Hematopoietic multipotent progenitor cell treated with erythropoietin and hydrocortisone succinate and interleukin-3 and kit ligand, for 8 days (in vitro differentiated cells): ENCODE measurements at regions not wholly inside any gene's neighbourhood (a gene's known extent, or its start where the extent isn't known, plus 50 kb on each side); places are given as distances from the start of the nearest gene placed in this dataset.
"Not testable (repeated sequence)": the region's sequence is repeated elsewhere in the genome, so short reads cannot be mapped to it uniquely, and the experiment has no call there.

Experiments
- DNase-seq: peaks from one replicate; pipeline ENCODE4 v3.0.0-alpha.2; 2015

DNA sequence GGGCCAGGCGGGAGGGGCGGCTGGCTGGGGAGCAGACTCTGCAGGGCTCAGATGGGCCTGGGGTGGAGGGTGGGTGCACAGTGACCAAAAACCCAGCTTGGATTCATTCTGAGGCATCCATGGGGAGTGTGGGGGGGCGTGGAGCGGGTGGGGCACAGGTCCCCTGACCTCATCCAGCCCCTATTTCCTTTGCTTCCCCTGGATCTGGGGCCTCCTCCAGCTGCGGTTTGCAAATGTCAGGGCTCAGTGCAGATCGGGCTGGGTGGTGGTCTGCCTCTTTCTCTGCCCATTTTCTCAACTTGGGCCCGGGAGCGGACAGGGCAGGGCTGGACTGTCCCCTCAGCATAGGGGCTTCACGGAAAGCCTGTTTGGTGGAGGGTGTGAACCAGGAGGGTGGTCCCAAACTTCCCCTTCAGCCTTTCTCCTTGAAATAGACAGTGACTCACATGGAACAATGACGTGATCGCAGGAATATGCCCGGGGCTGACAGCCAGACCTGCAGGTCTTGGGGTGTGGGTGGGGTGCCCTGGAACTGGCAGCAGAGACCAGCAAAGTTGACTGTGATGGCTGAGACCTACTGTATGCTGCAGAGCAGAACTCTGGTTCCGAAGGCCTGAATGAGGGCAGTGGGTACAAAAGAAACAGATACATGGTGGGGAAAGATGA lies 72.9 kb upstream of the PODXL start:
- DNase-seq: no peak

DNA sequence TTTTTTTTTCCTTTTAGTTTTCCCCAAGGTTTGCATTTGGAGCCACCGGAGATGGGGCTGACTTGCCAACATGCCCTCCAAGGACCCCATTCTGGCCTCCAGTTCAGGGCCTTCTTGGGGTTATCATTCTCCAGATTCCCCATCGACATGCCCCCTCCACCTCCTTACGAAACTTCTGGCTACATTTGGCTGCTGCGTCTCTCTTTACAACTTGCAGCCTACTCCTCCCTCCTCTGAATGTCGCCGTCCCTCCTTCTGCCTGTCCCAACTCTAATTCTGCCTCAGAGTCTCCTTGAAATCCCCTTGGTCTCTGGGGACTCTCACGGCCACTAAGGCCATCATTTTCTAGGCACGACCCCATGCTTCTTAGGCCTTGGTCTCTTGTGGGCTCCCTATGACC lies 72.2 kb upstream of the PODXL start:
- DNase-seq: no peak

DNA sequence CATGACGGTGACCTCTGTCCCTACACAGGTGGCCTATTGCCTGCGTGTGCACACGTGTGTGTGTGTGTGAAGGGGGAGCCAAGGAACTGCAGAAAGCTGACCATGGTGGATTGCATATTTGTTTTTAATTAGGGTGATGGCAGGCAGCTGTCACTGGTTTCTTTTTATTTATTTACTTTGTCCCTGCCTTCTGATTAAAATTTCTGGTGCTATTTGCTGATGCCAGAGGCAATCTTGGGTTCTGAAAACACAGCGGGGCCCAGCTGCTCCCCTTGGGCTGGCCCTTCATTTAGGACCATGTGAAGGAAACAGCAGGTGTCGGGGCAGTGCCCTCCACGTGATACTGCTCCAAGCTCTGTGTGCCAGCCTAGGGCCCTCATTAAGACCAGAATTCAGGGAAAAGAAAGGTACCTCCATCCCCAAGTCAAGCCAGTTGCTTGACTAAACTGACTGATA lies 71.3 kb upstream of the PODXL start:
- DNase-seq: no peak

- no peak for DNase-seq
Observed at GRCh38 chr7:131626643-131627042, 70.2 kb upstream of the PODXL start.

- DNase-seq: no peak
Observed at GRCh38 chr7:131625817-131626372, 69.5 kb upstream of the PODXL start.

GRCh38 chr7:131625345-131625744 lies 68.9 kb upstream of the PODXL start:
- not testable (repeated sequence) for DNase-seq

DNA sequence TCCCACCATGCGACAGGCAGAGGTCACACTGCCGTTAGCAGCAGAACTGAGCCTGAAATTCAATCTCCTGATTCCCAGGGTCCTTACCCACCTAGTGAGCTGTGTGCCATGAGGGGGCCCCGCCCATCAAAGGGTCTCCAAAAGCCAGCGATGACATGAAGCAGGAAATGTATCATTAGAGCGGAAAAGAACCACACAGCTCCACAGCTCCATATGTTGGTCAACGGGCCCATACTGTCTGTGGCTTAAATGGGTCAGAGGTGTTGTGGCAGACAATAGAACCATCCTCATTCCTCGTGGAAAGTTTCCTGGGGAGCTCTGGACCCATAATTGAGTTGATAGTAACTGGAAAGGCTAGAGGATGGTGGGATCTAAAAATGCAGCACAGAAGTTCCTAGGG lies 68.1 kb upstream of the PODXL start:
- DNase-seq: no peak

DNA sequence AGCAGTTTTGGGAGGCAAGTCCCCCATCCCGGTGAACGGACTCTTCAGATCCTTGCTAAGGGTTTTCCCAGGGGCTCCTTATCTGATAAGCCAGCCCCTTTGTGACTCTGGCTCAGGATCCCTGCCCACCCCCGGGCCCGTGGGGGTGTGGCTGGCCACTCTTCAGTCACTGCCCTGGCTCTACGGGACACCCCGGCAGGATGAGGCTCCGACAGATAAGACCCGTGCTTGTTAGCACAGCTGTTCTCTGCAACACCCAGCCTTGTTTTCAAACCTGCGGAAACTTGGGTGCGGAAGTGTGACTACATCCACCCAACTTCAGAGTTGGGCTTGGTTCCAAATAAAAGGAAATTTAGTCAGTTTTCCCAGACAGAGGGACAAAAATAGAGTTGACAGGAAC lies 66.7 kb upstream of the PODXL start:
- no peak for DNase-seq

DNA sequence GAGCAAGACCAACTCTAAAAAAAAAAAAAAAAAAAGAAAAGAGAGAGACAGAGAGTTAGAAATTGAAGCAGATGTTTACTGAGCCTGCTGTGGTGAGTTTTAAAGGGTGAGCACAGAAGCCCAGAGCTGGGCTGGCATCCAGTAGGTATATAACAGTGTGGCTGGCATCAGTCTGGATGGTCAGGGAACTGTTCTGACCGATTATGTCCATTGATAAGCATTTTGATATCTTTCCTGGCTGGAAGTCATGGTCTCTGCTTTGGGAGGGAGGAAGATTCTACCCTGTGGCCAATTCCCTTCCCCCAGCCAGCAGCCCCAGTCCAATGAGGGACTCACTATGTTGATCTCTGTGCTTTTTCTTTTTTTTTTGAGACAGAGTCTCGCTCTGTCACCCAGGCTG lies 65.2 kb upstream of the PODXL start:
- no peak for DNase-seq

DNA sequence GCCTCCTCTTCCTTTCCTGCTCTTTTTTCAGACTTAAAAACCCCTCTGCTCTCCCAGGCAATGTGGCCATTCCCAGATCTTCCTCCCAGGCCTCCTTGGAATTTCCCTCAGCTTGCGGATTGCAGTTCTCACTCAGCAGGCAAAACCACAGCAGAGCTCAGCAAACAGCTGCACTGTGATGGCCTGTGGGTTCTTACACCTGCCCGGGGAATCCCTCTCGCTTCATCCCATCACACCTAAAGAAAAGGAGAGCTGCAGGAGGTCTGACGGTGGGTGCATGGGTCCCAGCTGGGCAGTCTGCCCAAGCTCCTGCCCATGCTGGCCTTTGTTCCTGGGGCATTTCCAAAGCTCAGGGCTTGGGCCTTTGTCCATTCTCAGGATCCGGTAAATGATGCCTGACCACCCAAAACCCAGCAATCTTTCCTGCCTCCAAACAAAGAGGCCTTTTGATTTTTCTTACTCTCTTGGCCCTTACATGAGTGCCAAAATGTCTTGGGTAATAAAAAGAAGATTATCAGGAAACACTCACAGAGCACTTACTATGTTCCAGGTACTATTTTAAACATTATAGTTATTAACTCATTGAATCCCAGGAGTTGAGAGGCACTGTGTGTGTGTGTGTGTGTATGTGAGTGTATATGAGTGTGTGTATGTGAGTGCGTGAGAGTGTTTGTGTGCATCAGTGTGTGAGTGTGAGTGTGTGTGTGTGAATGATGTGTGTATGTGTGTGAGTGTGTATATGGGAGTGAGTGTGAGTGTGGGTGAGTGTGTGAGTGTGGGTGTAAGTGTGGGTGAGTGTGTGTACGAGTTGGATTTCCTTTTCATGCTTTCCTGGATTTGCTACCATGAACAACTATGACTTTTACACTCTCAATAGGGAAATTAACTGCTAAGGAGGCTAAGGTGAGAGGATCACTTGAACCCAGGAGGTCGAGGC lies 64.5 kb upstream of the PODXL start:
- DNase-seq: no peak

DNA sequence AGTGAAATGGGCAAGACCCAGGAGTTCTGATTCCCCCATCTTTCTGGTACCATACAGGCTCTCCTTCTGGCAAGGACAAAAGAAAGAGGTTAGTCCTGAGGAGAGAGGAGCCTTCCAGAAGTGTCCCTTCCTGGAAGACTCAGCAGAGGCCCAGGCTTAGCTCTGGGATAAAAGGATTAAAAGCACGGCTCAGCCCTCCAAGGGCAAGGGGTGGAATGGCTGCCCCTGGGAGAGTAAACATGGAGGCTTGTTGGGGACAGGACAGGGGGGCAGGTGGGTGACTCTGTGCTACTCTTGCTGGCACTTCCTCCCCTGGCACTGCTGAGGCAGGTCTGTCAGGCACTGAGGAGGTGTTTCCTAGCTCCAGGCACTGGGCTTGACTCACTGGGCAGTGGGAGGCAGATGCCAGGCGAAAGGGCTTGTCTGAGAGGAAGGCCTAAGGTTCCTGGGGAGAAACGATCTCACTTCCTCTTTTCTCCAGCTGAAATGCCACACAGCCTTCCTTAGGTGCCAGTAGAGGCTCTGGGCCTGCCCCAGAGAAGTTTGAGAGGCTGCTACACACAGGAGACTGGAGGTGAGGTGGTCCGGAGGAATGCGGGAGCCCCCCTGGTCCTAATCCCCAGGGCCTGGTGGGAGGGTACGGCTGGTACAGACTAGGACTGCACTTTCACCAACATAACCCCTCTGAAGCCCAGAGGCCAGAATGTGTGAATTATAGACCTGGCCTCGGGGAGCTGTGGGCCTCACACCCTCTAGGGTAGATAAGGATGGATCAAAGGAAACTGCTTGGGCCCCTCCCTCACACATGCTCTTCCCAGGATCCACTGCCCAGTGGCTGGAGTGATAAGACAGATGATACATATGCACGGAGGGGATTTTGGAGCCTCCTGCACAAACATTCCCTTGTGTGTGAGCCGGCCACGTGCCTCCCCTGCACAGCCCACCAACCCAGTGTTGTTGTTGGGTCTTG lies 63.2 kb upstream of the PODXL start:
- DNase-seq: no peak

GRCh38 chr7:131618391-131618790 lies 62.0 kb upstream of the PODXL start:
- DNase-seq: no peak

DNA sequence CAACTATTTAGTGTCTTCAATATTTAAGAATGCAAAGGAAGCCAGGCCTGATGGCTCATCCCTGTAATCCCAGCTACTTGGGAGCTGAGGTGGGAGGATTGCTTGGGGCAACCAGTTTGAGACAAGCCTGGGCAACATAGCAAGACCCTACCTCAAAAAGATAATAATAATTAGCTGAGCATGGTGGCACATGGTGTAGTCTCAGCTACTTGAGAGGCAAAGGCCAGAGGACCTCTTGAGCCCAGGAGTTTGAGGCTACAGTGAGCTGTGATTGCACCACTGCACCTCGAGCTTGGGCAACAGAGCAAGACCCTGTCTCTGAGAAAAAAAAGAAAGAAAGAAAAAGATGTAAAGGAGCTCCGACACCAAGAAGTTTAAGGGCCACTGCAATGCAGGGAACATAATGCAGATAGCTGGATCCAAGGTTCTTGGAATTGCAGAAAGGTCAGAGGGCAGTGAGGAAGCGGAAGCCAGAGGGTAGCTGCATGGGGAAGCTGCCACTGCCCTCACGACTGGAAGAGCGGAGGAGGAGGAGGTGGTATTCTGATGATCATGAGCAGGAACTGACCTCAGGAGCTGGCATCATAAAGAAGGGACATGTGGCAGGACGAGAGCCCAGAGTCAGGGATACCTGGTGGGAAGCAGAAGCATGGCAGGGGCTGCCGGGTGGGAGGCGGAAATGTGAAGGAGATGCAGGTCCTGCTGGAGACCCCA lies 60.2 kb upstream of the PODXL start:
- DNase-seq: no peak

GRCh38 chr7:131613909-131614308 lies 57.5 kb upstream of the PODXL start:
- no peak for DNase-seq

DNA sequence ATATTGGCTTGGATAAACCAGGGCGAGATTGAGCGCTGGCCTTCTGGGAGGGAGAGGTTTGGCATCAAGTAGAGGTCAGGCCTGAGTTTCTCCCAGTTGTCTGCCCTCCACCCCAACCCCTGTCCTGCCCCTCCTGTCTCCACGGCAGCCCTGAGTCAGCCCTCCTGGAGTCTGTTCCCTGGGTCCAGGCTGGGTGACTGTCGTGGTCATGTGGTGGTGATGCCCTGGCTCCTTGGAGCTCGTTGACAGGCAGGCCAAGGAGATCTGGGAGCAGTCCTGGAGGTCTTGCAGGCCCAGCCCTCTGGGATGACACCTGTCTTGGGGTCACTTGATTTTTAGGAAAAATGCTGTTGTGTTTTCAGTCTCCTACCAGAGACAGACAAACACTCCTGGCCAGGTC lies 53.6 kb upstream of the PODXL start:
- no peak for DNase-seq

DNA sequence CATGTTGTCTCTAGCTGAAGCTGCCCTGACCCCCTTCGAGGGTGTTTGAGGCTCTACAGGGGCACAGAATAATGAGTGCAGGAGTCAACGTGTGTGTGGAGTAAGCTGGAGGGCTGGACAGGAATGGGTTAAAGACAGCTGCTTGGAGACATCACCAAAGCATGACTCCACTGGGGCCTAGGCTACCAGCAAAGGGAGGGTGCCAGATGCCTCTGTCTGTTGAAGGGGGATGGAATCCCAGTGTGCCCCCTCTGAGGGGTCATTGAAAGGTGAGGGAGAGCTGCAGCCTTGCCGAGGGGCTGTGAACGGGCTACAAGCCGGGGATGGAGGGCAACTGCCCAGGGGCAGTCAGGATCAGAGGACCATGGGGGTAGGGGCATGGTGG lies 51.7 kb upstream of the PODXL start:
- no peak for DNase-seq

GRCh38 chr7:131607291-131608115 lies 51.1 kb upstream of the PODXL start:
- DNase-seq: no peak

DNA sequence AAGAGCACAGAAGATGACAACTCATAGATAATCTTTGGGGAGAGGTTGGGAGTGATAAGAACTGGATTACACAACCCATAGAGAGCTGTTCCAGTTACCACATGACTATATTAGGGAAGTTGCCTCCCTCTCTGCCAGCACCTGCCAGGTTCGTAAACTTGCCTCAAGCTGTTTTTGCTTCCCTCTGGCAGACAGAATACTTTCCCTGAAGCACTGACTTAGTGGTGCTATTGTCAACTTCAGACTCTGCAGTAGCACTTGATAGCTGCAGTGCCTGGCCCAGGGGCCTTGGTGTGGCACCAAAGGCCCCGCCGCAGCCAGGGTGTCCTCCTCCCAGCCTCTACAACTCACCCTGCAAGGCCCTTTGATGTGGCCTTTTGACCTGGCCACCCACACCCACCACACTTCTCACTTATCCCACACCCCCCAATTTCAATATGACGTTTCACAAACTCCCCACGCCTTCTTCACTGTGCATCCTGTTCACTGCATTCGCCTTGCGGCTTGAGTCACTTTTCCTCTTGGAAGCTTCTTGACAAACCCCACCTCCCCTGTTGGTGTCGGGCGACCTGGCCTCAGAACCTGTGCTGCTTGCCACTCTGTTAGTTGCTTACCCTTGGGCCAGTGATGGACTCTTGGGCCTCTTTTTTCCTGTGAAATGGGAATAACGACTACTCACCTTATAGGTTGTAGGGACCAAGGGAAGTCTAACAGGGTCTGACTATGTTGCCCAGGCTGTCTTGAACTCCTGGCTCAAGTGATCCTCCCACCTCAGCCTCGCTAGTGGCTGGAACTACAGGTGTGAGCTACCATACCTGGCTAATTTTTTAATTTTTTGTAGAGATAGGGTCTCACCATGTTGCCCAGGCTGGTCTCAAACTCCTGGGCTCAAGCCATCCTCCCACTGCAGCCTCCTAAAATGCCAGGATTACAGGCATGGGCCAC lies 50.2 kb upstream of the PODXL start:
- peak; percentile 11 for DNase-seq
